OCI-LY3 (cell line): ENCODE measurements at regions not wholly inside any gene's neighbourhood (a gene's known extent, or its start where the extent isn't known, plus 50 kb on each side); places are given as distances from the start of the nearest gene placed in this dataset.

Source experiments
- H2AFZ ChIP-seq: fragments of 200-600, 300-600 bp; shearing (Covaris generic); 2 replicates; pipeline ENCODE4 v1.6.0; 2014; ENCODE audit warnings: antibody characterized with exemption, low read depth, low read length
- H3K27ac ChIP-seq: fragments of 200-600, 300-600 bp; sonication (generic); 2 replicates; pipeline ENCODE4 v1.5.1; 2014; ENCODE audit warnings: mild to moderate bottlenecking, low read length, moderate library complexity, mixed read lengths
- H3K27me3 ChIP-seq: fragments of 200-600, 300-600 bp; sonication (generic); 2 replicates; pipeline ENCODE4 v1.6.1; 2014; ENCODE audit warnings: low read depth, low read length, mixed read lengths
- H3K36me3 ChIP-seq: fragments of 200-600, 300-600 bp; sonication (generic); replicated peaks from 2 replicates; pipeline ENCODE3; 2014; ENCODE audit warnings: low read depth, low read length, mixed read lengths
- H3K4me1 ChIP-seq: fragments of 300-600, 200-600 bp; sonication (generic); 2 replicates; pipeline ENCODE4 v1.6.1; 2014; ENCODE audit warnings: low read length, mixed read lengths
- H3K4me2 ChIP-seq: fragments of 200-600, 300-600 bp; sonication (generic); 2 replicates; pipeline ENCODE4 v1.6.1; 2014; ENCODE audit warnings: low read length, mixed read lengths
- H3K4me3 ChIP-seq: fragments of 300-600, 200-600 bp; sonication (generic); 2 replicates; pipeline ENCODE4 v1.5.1; 2014; ENCODE audit warnings: antibody characterized with exemption, mild to moderate bottlenecking, low read length, moderate library complexity
- H3K79me2 ChIP-seq: fragments of 300-600, 200-600 bp; shearing (Covaris generic); 2 replicates; pipeline ENCODE4 v1.6.1; 2014; ENCODE audit warnings: mild to moderate bottlenecking, low read length, mixed read lengths
- H3K9ac ChIP-seq: fragments of 300-600, 200-600 bp; shearing (Covaris generic); 2 replicates; pipeline ENCODE4 v1.6.0; 2014; ENCODE audit warnings: mild to moderate bottlenecking, low read length, moderate library complexity
- H3K9me3 ChIP-seq: fragments of 200-600, 300-600 bp; shearing (Covaris generic); 2 replicates; pipeline ENCODE4 v1.6.1; 2014; ENCODE audit warnings: low read length, mixed read lengths; ENCODE audit not compliant: insufficient read depth
- H4K20me1 ChIP-seq: fragments of 200-600, 300-600 bp; sonication (generic); 2 replicates; pipeline ENCODE4 v1.6.1; 2016; ENCODE audit warnings: low read length, mixed read lengths; ENCODE audit not compliant: insufficient read depth
- CTCF ChIP-seq: fragments of 200-600, 300-600 bp; sonication (generic); IDR thresholded peaks from 2 replicates; pipeline ENCODE4 v1.5.1; 2014; ENCODE audit warnings: antibody characterized with exemption, low read length, low read depth
- EZH2phosphoT487 ChIP-seq: fragments of 200-600 bp; shearing (Covaris generic); IDR thresholded peaks from 2 replicates; pipeline ENCODE4 v1.6.1; 2018; ENCODE audit warnings: antibody characterized with exemption, mixed run types, low read depth

DNA sequence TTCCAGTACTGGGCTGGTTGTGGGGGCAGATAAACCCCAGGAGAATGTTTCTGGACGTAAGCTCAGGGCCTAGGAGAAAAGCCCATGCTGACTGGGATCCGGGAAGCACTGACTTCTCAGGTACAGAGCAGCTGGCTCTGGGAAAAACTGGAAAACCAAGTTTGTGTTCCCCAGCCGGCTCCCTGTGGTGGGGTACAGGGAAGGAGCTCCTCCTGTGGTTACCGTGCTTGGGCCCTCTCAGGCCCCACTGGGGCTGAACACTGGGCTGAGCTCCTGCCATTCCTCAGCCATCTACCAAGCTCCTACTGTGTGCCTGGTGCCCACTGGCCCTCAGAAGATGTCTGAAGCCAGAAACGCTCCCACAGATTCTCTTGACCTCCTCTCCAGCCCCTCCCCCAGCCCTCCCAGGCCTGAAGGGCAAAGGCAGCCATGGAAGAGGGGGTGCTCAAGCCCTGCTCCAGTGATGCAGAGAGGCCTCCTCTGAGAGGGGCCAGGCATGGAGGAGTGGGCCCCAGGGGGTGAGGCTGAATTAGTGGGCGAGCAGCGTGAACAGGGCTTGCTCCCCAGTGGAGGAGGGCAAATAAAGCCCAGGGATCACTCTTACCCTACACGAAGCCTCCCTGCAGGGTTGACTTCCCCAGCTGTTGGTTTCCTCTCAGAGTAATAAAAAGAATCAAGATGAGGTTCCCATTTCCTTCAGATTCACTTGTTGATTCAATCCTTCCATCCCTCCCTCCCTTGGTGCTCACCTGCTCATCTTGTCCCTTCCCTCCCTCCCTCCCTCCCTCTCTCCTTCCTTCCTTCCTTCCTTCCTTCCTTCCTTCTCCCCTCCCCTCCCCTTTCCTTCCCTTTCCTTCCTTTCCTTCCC is 100.0 kb downstream of the VEGFA start:
- no peaks in the 10 kb centered on the region for H3K4me1 ChIP-seq
- H3K9ac ChIP-seq: no peak overlapping the region
- peaks cover 23% of the 10 kb centered on the region for H3K27me3 ChIP-seq
- H3K27ac ChIP-seq: no peak overlapping the region
- TF ChIP-seq CTCF (no peak), EZH2phosphoT487 (no peak)
- no peak overlapping the region for H3K4me3 ChIP-seq
- H3K9me3 ChIP-seq: no peaks in the 10 kb centered on the region
- no peak overlapping the region for H2AFZ ChIP-seq
- no peaks in the 10 kb centered on the region for H3K36me3 ChIP-seq
- no peaks in the 10 kb centered on the region for H3K79me2 ChIP-seq
- H3K4me2 ChIP-seq: no peak overlapping the region
- H4K20me1 ChIP-seq: no peaks in the 10 kb centered on the region

DNA sequence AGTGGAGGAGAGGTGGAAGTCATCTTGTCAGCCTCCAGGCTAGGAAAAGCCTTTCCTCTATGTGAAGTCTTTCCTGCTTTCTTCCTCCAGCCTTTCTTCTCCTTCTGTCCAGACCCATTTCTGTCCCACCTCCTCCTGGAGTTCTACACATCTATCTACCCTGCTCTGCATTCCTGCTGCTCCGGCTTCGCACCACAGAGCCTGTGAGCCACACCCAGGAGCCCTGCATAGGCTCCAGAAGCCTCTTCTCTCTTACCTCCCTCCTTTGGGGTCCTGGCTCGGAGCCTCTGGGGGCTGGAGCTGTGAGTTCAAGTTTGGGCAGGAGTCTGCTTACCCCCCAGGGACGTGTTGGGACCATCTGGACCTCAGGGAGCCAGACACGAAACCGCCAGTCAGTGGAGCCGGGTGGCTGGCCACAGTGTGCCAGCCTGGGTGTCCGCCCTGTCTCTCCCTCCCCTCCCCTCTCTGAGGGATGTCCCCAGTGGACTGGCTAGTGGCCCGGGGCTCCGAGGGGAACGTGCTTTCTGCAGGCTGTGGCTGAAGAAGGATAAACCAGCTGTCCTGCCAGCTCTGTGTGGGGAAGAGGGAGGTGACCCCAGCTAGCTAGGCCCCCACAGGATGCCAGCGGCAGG is 99.2 kb downstream of the VEGFA start:
- Histone ChIP-seq H3K9me3 (no peaks in the 10 kb centered on the region), H3K79me2 (no peaks in the 10 kb centered on the region), H3K4me2 (no peak overlapping the region), H3K4me3 (no peak overlapping the region), H3K9ac (no peak overlapping the region), H3K27me3 (peaks cover 29% of the 10 kb centered on the region), H3K27ac (no peak overlapping the region), H3K4me1 (no peaks in the 10 kb centered on the region), H2AFZ (no peak overlapping the region), H4K20me1 (no peaks in the 10 kb centered on the region), H3K36me3 (no peaks in the 10 kb centered on the region)
- TF ChIP-seq CTCF (no peak), EZH2phosphoT487 (no peak)

DNA sequence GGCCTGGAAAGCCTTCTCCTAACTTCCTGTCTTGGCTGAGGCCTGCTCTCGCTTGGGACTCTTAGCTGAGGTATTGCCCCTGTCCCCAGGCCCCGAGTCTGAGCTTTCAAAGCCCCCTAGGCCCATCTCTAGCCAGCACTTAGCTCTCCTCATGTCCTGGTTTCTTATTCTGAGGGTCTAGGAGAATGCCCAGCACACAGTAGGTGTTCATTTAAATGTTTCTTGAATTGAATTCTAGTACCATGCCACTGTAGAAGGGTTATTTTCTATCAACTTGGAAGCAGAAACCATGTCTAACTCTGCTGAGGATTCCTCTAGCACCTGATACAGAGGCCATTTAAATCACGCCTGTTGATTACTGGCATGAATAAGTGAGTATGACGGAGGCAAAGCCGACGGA is 98.5 kb downstream of the VEGFA start:
- no peaks in the 10 kb centered on the region for H3K79me2 ChIP-seq
- no peak overlapping the region for H3K27ac ChIP-seq

More for the DNA sequence above, 98.5 kb downstream of the VEGFA start:
- Histone ChIP-seq H4K20me1 (no peaks in the 10 kb centered on the region), H3K4me3 (no peak overlapping the region), H3K4me2 (no peak overlapping the region), H3K4me1 (no peaks in the 10 kb centered on the region), H3K36me3 (no peaks in the 10 kb centered on the region), H3K9me3 (no peaks in the 10 kb centered on the region), H3K27me3 (peaks cover 35% of the 10 kb centered on the region), H2AFZ (no peak overlapping the region), H3K9ac (no peak overlapping the region)
- TF ChIP-seq CTCF (no peak), EZH2phosphoT487 (no peak)
